ENCODE measurements at regions not wholly inside any gene's neighbourhood (a gene's known extent, or its start where the extent isn't known, plus 50 kb on each side); places are given as distances from the start of the nearest gene placed in this dataset.

DNA sequence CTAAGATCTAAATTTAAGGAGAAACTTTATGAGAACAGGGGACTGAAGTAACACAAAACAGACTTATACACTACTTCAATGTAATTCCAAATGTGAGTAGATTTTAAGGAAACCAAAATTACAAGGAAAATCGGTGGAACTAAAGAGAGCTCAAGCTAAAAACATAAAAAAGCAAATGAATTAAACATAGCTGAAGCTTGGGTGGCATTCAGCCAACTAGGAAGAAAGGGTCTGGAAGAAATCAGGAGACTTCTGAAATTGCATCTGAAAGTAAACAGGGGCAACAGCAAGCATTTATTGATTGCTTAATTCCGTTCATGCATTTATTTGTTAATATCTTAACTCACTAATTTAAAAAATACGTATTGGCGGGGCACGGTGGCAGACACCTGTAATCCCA lies 727.3 kb upstream of the PKDCC start:
- no peak for TF ChIP-seq POLR2AphosphoS5 (IDR thresholded peaks at IDR 0.05; ENCODE audit: low read depth)
- TF ChIP-seq, protein P1, sequence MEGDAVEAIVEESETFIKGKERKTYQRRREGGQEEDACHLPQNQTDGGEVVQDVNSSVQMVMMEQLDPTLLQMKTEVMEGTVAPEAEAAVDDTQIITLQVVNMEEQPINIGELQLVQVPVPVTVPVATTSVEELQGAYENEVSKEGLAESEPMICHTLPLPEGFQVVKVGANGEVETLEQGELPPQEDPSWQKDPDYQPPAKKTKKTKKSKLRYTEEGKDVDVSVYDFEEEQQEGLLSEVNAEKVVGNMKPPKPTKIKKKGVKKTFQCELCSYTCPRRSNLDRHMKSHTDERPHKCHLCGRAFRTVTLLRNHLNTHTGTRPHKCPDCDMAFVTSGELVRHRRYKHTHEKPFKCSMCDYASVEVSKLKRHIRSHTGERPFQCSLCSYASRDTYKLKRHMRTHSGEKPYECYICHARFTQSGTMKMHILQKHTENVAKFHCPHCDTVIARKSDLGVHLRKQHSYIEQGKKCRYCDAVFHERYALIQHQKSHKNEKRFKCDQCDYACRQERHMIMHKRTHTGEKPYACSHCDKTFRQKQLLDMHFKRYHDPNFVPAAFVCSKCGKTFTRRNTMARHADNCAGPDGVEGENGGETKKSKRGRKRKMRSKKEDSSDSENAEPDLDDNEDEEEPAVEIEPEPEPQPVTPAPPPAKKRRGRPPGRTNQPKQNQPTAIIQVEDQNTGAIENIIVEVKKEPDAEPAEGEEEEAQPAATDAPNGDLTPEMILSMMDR (IDR thresholded peaks at IDR 0.05; ENCODE audit: insufficient read depth, low read length) = no peak
- TF ChIP-seq GABPA (IDR thresholded peaks at IDR 0.05; ENCODE audit: low read depth) = no peak
- TF ChIP-seq, protein P2, sequence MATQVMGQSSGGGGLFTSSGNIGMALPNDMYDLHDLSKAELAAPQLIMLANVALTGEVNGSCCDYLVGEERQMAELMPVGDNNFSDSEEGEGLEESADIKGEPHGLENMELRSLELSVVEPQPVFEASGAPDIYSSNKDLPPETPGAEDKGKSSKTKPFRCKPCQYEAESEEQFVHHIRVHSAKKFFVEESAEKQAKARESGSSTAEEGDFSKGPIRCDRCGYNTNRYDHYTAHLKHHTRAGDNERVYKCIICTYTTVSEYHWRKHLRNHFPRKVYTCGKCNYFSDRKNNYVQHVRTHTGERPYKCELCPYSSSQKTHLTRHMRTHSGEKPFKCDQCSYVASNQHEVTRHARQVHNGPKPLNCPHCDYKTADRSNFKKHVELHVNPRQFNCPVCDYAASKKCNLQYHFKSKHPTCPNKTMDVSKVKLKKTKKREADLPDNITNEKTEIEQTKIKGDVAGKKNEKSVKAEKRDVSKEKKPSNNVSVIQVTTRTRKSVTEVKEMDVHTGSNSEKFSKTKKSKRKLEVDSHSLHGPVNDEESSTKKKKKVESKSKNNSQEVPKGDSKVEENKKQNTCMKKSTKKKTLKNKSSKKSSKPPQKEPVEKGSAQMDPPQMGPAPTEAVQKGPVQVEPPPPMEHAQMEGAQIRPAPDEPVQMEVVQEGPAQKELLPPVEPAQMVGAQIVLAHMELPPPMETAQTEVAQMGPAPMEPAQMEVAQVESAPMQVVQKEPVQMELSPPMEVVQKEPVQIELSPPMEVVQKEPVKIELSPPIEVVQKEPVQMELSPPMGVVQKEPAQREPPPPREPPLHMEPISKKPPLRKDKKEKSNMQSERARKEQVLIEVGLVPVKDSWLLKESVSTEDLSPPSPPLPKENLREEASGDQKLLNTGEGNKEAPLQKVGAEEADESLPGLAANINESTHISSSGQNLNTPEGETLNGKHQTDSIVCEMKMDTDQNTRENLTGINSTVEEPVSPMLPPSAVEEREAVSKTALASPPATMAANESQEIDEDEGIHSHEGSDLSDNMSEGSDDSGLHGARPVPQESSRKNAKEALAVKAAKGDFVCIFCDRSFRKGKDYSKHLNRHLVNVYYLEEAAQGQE (IDR thresholded peaks at IDR 0.05; ENCODE audit: insufficient replicate concordance, low read depth) = no peak
- TF ChIP-seq SPI1 (IDR thresholded peaks at IDR 0.05; ENCODE audit: borderline replicate concordance, low read depth) = no peak

Measured in HL-60 (cell line).